ENCODE measurements at regions not wholly inside any gene's neighbourhood (a gene's known extent, or its start where the extent isn't known, plus 50 kb on each side); places are given as distances from the start of the nearest gene placed in this dataset.

DNA sequence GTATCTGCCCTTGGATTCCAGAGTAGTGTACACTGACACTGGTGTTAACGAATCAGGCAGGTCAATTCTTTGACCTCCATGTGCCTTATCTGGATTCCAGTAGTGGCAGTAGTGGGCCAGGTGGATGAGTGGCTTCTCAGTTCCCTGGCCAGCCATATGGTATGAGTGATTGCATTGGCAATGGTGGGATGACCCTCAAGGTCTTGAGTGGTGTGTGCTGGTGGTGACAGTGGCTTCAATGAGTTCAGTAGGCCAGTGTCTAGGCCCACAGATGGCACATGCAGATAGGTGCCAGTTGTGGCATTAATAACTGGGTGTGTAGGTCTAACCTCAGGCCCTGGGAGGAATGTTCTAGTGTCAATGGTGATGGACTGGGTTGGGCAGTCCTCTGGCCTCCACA is 674.1 kb upstream of the NXPH2 start:
- TF ChIP-seq, protein P1, sequence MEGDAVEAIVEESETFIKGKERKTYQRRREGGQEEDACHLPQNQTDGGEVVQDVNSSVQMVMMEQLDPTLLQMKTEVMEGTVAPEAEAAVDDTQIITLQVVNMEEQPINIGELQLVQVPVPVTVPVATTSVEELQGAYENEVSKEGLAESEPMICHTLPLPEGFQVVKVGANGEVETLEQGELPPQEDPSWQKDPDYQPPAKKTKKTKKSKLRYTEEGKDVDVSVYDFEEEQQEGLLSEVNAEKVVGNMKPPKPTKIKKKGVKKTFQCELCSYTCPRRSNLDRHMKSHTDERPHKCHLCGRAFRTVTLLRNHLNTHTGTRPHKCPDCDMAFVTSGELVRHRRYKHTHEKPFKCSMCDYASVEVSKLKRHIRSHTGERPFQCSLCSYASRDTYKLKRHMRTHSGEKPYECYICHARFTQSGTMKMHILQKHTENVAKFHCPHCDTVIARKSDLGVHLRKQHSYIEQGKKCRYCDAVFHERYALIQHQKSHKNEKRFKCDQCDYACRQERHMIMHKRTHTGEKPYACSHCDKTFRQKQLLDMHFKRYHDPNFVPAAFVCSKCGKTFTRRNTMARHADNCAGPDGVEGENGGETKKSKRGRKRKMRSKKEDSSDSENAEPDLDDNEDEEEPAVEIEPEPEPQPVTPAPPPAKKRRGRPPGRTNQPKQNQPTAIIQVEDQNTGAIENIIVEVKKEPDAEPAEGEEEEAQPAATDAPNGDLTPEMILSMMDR (optimal IDR thresholded peaks at IDR 0.05 in 1 of 3, IDR thresholded peaks at IDR 0.05 in 1 of 3, conservative IDR thresholded peaks at IDR 0.05 in 1 of 3; ENCODE audit: extremely low read depth in 1 of 3, insufficient read depth in 2 of 3, low read length in 3 of 3), result no peak
- TF ChIP-seq EZH2 (IDR thresholded peaks at IDR 0.05; ENCODE audit: low read length), result no peak
